GM12865 (cell line): ENCODE measurements at regions not wholly inside any gene's neighbourhood (a gene's known extent, or its start where the extent isn't known, plus 50 kb on each side); places are given as distances from the start of the nearest gene placed in this dataset.
"Not testable (repeated sequence)": the region's sequence is repeated elsewhere in the genome, so short reads cannot be mapped to it uniquely, and the experiment has no call there.

ENCODE experiments used
- DNase-seq: peaks from one replicate; pipeline ENCODE4 v3.0.0; 2010; ENCODE audit warnings: low read depth
- H3K4me3 ChIP-seq: 2 replicates; pipeline ENCODE4 v1.5.1; 2011; ENCODE audit warnings: mild to moderate bottlenecking, low read depth, low read length, control low read depth
- CTCF ChIP-seq: IDR thresholded peaks from 2 replicates; pipeline ENCODE4 v1.5.1; 2011; ENCODE audit warnings: low read length, control low read depth, low read depth, inconsistent platforms; ENCODE audit not compliant: insufficient read depth; ENCODE audit errors: missing control alignments

- no peak overlapping the region for H3K4me3 ChIP-seq
- TF ChIP-seq CTCF: no peak
- DNase-seq: no peak
These were observed 107.2 kb upstream of the DDHD1 start for GRCh38 chr14:53260286-53260685.

GRCh38 chr14:53252141-53252540, 99.0 kb upstream of the DDHD1 start:
- H3K4me3 ChIP-seq: no peak overlapping the region
- no peak for TF ChIP-seq CTCF
- no peak for DNase-seq

- TF ChIP-seq CTCF: no peak
- no peak for DNase-seq
These were observed 95.9 kb upstream of the DDHD1 start for GRCh38 chr14:53249059-53249458.

GRCh38 chr14:53247596-53248370, 94.7 kb upstream of the DDHD1 start:
- DNase-seq: no peak
- TF ChIP-seq CTCF: no peak

More at GRCh38 chr14:53249059-53249458, 95.9 kb upstream of the DDHD1 start:
- no peak overlapping the region for H3K4me3 ChIP-seq

GRCh38 chr14:53242898-53243297, 89.8 kb upstream of the DDHD1 start:
- not testable (repeated sequence) for DNase-seq, H3K4me3 ChIP-seq

More at GRCh38 chr14:53247596-53248370, 94.7 kb upstream of the DDHD1 start:
- no peak overlapping the region for H3K4me3 ChIP-seq

- no peak overlapping the region for H3K4me3 ChIP-seq
- no peak for DNase-seq
- no peak for TF ChIP-seq CTCF
These were observed 84.4 kb upstream of the DDHD1 start for GRCh38 chr14:53237488-53237887.

- DNase-seq: no peak
- H3K4me3 ChIP-seq: no peak overlapping the region
- TF ChIP-seq CTCF: no peak
These were observed 83.6 kb upstream of the DDHD1 start for GRCh38 chr14:53236708-53237107.
